ENCODE measurements at regions not wholly inside any gene's neighbourhood (a gene's known extent, or its start where the extent isn't known, plus 50 kb on each side); places are given as distances from the start of the nearest gene placed in this dataset.

GRCh38 chr10:130510755-130511154 is 374.6 kb downstream of the GLRX3 start:
- TF ChIP-seq, protein P1, sequence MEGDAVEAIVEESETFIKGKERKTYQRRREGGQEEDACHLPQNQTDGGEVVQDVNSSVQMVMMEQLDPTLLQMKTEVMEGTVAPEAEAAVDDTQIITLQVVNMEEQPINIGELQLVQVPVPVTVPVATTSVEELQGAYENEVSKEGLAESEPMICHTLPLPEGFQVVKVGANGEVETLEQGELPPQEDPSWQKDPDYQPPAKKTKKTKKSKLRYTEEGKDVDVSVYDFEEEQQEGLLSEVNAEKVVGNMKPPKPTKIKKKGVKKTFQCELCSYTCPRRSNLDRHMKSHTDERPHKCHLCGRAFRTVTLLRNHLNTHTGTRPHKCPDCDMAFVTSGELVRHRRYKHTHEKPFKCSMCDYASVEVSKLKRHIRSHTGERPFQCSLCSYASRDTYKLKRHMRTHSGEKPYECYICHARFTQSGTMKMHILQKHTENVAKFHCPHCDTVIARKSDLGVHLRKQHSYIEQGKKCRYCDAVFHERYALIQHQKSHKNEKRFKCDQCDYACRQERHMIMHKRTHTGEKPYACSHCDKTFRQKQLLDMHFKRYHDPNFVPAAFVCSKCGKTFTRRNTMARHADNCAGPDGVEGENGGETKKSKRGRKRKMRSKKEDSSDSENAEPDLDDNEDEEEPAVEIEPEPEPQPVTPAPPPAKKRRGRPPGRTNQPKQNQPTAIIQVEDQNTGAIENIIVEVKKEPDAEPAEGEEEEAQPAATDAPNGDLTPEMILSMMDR (IDR thresholded peaks at IDR 0.05), result no peak
- TF ChIP-seq BCL3 (IDR thresholded peaks at IDR 0.05) (no peak), MAFK (IDR thresholded peaks at IDR 0.05; ENCODE audit: partially characterized antibody) (no peak), POLR2A (IDR thresholded peaks at IDR 0.05; ENCODE audit: low read length) (no peak)

Data from A549 (cell line).